ENCODE measurements at regions not wholly inside any gene's neighbourhood (a gene's known extent, or its start where the extent isn't known, plus 50 kb on each side); places are given as distances from the start of the nearest gene placed in this dataset.

DNA sequence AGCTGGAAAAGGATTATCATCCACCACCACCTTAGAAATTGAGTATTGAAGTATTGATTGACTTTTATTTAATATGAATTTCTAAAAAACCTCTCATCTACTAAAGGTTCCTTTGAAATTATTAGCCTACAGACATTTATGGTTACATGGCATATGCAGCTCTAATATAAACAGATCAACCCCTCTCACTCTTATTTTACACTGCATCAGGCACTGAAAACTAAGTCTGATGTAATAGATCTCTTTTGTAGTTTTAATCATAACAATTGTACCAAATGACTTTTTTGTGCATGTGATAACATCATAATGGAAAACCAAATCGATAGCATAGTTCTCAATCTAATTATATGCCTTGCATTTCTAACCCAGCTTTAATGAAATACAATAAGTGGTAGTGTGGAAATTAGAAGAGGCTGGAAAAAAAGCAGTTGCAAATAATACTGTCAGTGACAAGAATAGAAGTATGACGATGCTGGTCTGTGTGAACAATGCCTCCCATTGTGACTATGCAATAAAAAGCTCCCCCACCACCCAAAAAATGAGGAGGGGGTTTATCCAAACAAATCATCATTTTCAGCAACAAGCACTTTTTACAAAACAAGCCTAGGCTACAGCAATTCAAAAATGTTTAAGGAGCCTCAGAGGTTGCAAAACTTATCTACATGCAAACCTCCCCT lies 426.5 kb upstream of the NFIA start:
- TF ChIP-seq CTCF (IDR thresholded peaks at IDR 0.05) (no peak), POLR2A (IDR thresholded peaks at IDR 0.05) (no peak)

Data from lower leg skin (tissue), 3 donors.